Astrocyte (in vitro differentiated cells and primary cell): ENCODE measurements at regions not wholly inside any gene's neighbourhood (a gene's known extent, or its start where the extent isn't known, plus 50 kb on each side); places are given as distances from the start of the nearest gene placed in this dataset.

ENCODE experiments used
- CTCF ChIP-seq: IDR thresholded peaks from 2 replicates; pipeline ENCODE4 v1.5.1; 2011; ENCODE audit warnings: low read depth, mild to moderate bottlenecking, inconsistent platforms, low read length, moderate library complexity; ENCODE audit not compliant: insufficient read depth
- EZH2 ChIP-seq: IDR thresholded peaks from 2 replicates; pipeline ENCODE4 v1.6.1; 2012; ENCODE audit warnings: mild to moderate bottlenecking, low read length, inconsistent platforms; ENCODE audit not compliant: insufficient read depth

DNA sequence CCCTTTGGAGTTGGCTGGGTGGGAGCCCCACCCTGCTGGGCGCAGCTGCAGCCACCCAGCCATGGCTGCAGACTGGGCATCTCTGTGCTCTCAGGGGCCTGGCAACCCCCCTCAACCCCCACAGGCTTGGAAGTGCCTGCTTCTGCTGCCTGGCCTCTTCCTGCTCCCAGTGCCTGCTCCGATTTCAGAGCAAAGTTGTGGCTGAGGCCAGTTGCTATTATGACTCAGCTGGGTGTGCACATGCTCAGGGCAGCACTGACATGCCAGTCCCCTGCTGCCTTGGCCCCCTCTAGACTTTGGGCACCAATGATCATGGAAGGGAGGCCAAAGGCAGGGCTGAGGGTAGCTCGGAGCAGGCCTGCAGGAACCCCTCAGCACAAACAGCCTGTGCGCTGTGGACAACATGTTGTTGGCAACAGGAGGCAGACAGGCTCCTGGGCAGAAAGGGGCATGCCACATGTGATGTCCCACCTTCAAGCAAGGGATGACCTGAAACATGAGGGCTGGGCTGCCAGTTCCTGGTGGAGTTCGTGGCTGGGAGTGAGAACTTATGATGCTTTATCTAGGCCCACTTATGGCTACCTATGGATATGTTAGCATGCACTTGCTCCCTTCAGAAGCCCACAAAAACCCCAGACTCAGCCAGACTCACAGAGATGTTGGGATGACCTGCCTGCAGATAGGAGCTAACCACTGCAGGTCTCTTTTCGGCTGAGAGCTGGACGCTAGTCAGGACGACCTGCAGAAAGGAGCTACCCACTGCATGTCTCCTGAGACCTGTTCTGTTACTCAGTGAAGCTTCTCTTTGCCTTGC, 96.4 kb upstream of the AMOTL1 start:
- TF ChIP-seq CTCF = no peak
- TF ChIP-seq EZH2 = no peak
